ENCODE measurements at regions not wholly inside any gene's neighbourhood (a gene's known extent, or its start where the extent isn't known, plus 50 kb on each side); places are given as distances from the start of the nearest gene placed in this dataset.

DNA sequence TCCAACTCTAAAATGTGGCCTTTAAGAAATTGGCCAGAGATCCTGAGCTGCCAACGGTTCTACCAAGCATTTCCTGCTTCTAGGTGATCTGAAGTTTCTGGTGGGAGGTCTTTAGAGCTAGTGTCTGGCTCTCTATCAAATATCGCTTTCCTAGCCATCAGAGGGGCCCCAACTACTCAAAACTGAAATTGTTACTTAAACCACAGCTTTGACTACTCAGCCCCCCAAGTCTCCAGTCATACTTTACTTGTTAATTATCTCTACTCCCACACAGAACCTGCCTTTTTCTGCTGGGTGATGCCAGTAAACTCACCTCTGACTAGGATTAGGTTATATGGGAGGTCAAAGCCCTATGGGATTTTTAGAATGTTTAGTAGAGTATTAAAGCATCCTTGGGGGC lies 95.1 kb downstream of the FASLG start:
- TF ChIP-seq POLR2AphosphoS5 (IDR thresholded peaks at IDR 0.05; ENCODE audit: low read depth, low read length) (no peak), POLR2A (IDR thresholded peaks at IDR 0.05; ENCODE audit: low read depth, low read length) (no peak)

All from GM12892 (cell line).